Sigmoid colon (tissue), 4 donors: ENCODE measurements at regions not wholly inside any gene's neighbourhood (a gene's known extent, or its start where the extent isn't known, plus 50 kb on each side); places are given as distances from the start of the nearest gene placed in this dataset.

Experiments
- CTCF ChIP-seq, 4 experiments: fragments of 450-650 bp in 3 of 4; fragments of 200-600 bp in 1 of 4; IDR thresholded peaks; one replicate each; pipeline ENCODE4 v1.5.1; 2016 to 2019; ENCODE audit warnings: antibody characterized with exemption in 4 of 4, mild to moderate bottlenecking in 3 of 4, moderate library complexity in 2 of 4
- EP300 ChIP-seq, 4 donors: sonication (generic); formaldehyde crosslinking; IDR thresholded peaks; one replicate each; pipeline ENCODE4 v1.6.1; 2017; ENCODE audit warnings: antibody characterized with exemption in 4 of 4
- POLR2A ChIP-seq, 2 donors: fragments of 450-650 bp; IDR thresholded peaks; one replicate each; pipeline ENCODE4 v1.6.1; 2016; ENCODE audit warnings: antibody characterized with exemption in 2 of 2, mild to moderate bottlenecking in 2 of 2, moderate library complexity in 2 of 2

GRCh38 chr7:53531-53930 lies 138.8 kb upstream of the FAM20C start:
- TF ChIP-seq POLR2A (IDR thresholded peaks at IDR 0.05) (no peak), CTCF (IDR thresholded peaks at IDR 0.05) (no peak), EP300 (IDR thresholded peaks at IDR 0.05) (no peak)
